ENCODE measurements at regions not wholly inside any gene's neighbourhood (a gene's known extent, or its start where the extent isn't known, plus 50 kb on each side); places are given as distances from the start of the nearest gene placed in this dataset.

GRCh38 chr3:16810593-16811367 is 74.0 kb upstream of the PLCL2 start:
- no peak for DNase-seq

DNA sequence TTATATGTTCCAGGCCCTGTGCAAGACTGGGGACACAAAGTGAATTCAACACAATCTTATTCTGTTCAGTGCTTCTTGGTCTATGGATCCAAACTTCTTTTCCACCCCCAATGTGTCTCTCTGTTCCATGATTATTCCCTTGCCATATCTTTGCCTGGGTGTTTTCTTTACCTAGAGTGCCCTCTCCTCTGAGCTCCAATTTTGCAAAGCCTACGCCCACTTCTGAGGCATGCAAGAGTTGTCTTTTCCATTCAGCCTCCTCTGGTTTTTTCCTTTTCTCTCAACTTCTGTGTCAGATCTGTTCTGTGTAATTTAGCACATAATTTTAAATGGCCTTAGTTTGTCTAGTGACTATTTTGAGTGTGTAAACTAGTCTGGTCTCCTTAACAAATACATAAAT is 72.8 kb upstream of the PLCL2 start:
- no peak for DNase-seq

GRCh38 chr3:16813336-16813735 is 71.4 kb upstream of the PLCL2 start:
- DNase-seq, result no peak

- DNase-seq, result no peak
Observed at GRCh38 chr3:16816048-16816780, 68.5 kb upstream of the PLCL2 start.

GRCh38 chr3:16817197-16817596 is 67.6 kb upstream of the PLCL2 start:
- DNase-seq, result no peak

- no peak for DNase-seq
Observed at GRCh38 chr3:16818194-16818593, 66.6 kb upstream of the PLCL2 start.

DNA sequence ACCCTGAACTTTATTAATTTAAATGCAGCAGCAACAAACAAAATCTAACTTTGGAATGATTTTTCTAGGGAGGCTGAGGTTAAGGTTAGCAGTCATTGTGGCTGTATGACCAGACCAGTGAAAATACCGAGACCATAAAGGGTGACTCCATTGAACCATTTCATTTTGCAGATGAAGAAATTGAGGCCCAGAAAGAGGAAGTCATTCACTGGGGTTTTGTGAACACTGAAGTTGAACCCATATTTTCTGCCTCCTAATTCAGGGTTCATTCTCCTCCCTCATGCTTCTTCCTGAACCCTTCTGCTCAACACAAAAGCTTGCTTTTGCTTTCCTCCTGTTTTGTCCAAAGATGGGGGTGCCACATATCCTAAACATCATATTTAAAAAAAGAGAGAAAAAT is 65.8 kb upstream of the PLCL2 start:
- DNase-seq, result no peak

GRCh38 chr3:16820485-16820884 is 64.3 kb upstream of the PLCL2 start:
- DNase-seq, result no peak

DNA sequence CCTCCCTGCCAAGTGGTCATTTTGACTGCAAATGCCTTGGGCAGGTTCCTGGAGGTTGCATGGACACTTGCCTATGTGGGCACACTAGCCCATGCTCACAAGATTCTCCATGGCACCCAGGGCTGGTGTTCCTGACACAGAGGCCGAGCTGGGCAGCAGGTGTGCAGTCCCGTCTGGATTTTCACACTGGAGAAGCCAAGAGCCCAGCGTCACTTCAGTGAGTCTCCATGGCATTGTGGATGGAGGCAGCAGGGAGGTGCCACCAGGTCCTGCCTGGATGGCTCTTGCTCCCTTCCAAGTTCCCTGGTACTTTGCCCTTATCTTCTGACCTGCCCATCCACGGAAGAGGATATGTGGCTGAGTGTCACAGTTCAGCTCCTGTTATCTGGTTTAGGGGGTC is 63.7 kb upstream of the PLCL2 start:
- DNase-seq, result no peak

GRCh38 chr3:16824081-16824696 is 60.6 kb upstream of the PLCL2 start:
- DNase-seq, result no peak

DNA sequence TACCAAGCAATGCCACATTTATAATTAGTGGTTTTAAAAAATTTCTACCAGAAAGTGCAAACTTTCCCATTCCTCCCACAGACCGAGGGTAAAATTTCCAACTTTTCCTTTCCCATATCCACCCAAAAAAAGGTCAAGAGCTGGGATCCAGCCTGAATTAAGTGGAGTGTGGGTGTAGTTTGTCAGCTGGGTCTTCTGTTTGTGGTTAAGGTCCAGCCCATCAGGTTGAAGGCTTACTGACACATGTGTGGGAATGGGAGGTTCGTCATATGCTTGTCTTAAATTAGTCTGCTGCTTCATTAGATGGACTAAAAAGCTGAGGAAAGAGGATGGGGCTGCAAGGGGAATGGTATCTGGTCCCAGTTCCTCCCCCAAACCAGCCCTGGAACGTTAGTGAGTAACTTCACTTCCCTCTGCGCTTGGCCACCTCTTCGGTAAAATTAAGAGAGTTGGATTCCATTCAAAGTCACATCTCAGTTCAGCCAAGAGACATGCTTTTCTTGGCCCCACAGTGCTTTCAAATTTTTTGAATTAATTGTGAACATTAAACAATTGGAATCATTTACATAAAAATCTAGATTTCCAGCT is 59.0 kb upstream of the PLCL2 start:
- DNase-seq, result no peak

DNA sequence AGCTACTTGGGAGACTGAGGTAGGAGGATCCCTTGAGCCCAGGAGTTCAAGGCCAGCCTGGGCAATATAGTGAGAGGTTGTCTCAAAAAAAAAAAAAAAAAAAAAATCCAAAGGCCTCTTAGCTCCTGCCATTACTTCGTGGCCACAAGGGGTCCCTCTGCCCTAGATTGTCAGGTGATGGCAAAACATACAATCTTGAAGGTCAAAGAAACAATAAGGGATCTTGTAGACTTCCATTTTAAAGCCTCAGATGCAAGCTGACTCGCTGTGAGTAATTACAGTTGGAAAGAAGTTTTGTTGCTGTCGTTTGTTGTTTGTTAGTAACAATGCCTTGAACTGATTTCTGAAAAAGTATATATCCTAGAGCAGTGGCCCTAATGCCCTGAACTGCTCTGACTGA is 55.9 kb upstream of the PLCL2 start:
- DNase-seq, result peak; percentile 55

DNA sequence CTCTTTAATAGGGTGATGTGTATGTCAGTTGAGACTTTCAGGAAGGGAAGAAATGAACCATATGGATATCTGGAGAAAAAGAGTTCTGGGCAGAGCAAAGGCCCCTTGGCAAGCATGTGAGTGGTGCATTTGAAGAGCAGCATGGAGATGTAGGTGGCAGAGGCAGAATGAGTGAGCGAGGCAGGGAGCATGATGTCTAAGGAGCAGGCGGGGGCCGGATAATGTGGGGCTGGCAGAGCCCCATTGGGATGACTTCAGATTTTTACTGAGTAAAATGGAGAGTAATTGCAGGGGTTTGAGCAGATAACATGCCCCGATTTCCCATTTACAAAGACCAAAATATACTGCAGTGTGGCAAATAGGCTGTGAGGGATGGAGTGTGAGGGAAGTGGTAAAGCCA is 52.9 kb upstream of the PLCL2 start:
- DNase-seq, result no peak

DNA sequence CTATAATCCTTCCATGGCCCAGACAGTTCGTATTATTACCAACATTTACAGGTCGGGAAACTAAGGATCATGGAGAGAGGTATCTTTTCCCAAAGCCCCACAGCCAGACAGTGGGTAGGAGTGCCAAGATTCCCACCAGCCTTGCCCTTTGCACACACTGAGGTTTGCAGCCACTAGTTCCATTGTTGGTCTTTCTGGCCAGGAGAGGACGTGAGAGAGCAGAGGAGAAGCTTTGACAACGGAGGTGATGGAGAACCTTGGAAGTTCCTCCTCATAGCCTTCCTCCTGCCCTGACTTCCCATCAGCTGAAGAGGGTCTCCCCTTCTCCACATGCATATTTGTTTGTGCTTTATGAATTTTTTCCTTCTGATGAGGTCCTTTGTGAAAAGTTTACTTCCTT is 50.5 kb upstream of the PLCL2 start:
- no peak for DNase-seq

- no peak for DNase-seq
Observed at GRCh38 chr3:16834753-16835152, 50.0 kb upstream of the PLCL2 start.

Measured in activated naive CD4-positive, alpha-beta T cell treated with anti-CD3 and anti-CD28 coated beads, Interleukin-2, amount 50 U/mL, for 16 hours (primary cell).